Transverse colon (tissue), 4 donors: ENCODE measurements at regions not wholly inside any gene's neighbourhood (a gene's known extent, or its start where the extent isn't known, plus 50 kb on each side); places are given as distances from the start of the nearest gene placed in this dataset.

Experiments used
- DNase-seq: peaks from one replicate; pipeline ENCODE4 v3.0.0-alpha.2; 2019
- H3K27ac ChIP-seq, 4 donors: fragments of 200-600 bp; sonication (generic); 2 replicates each; pipeline ENCODE4 v1.5.1; 2016 to 2018; ENCODE audit warnings: inconsistent platforms in 4 of 4
- H3K27me3 ChIP-seq: fragments of 200-600 bp; sonication (generic); 2 replicates; pipeline ENCODE4 v1.5.1; 2017; ENCODE audit warnings: inconsistent platforms
- H3K36me3 ChIP-seq, 4 donors: fragments of 200-600 bp; sonication (generic); 2 replicates each; pipeline ENCODE4 v1.5.1; 2017 to 2019; ENCODE audit warnings: inconsistent platforms in 4 of 4
- H3K4me1 ChIP-seq, 4 donors: fragments of 200-600 bp; sonication (generic); 2 replicates each; pipeline ENCODE4 v1.5.1; 2017 to 2020; ENCODE audit warnings: inconsistent platforms in 4 of 4
- H3K4me3 ChIP-seq, 4 donors: fragments of 200-600 bp; sonication (generic); 1 replicate in 1 of 4; 2 replicates in 3 of 4; pipeline versions ENCODE4 v1.5.1 to v1.6.1; 2017 to 2019; ENCODE audit warnings: inconsistent platforms in 4 of 4
- H3K9me3 ChIP-seq, 2 donors: fragments of 200-600 bp; sonication (generic); 2 replicates each; pipeline ENCODE4 v1.5.1; 2017 to 2019; ENCODE audit warnings: inconsistent platforms in 2 of 2
- EP300 ChIP-seq: sonication (generic); formaldehyde crosslinking; IDR thresholded peaks from one replicate; pipeline ENCODE4 v1.6.1; 2017; ENCODE audit warnings: antibody characterized with exemption, low read depth
- POLR2A ChIP-seq: fragments of 450-650 bp; IDR thresholded peaks from one replicate; pipeline ENCODE4 v1.6.1; 2016; ENCODE audit warnings: antibody characterized with exemption, mild to moderate bottlenecking, moderate library complexity
- POLR2AphosphoS5 ChIP-seq, 3 donors: sonication (generic); formaldehyde crosslinking; IDR thresholded peaks; one replicate each; pipeline ENCODE4 v1.6.1; 2016; ENCODE audit warnings: antibody characterized with exemption in 3 of 3
- WGBS, 2 donors: methylation state at CpG; one replicate each; pipeline ENCODE4 v1.1.5; 2018; ENCODE audit warnings: low coverage in 1 of 2; 5-methylcytosine and 5-hydroxymethylcytosine counted together
- in situ Hi-C, 4 donors: fragments of 200-750 bp; cut with MboI; loops; one replicate each; pipeline versions ENCODE4 v1.15.0 to v1.15.1; 2017; ENCODE audit warnings: low sequenced_read_pairs in 3 of 4, low pct_ligation_motif_present in 1 of 4, low pct_unique_long_range_greater_than_20kb in 1 of 4
- intact Hi-C: fragments of 100-400 bp; cut with DNase I; formaldehyde crosslinking; loops from one replicate; pipeline ENCODE4 v1.15.1; 2023; ENCODE audit warnings: low total_unique reads
- TF ChIP-seq, protein P1 (sequence below), 5 experiments: fragments of 200-600 bp in 3 of 5; fragments of 450-650 bp in 2 of 5; sonication (generic) in 3 of 5; IDR thresholded peaks; 1 replicate in 2 of 5; 2 replicates in 3 of 5; pipeline ENCODE4 v1.5.1; 2016 to 2017; ENCODE audit warnings: antibody characterized with exemption in 5 of 5, inconsistent platforms in 3 of 5, mild to moderate bottlenecking in 2 of 5, moderate library complexity in 1 of 5

DNA sequence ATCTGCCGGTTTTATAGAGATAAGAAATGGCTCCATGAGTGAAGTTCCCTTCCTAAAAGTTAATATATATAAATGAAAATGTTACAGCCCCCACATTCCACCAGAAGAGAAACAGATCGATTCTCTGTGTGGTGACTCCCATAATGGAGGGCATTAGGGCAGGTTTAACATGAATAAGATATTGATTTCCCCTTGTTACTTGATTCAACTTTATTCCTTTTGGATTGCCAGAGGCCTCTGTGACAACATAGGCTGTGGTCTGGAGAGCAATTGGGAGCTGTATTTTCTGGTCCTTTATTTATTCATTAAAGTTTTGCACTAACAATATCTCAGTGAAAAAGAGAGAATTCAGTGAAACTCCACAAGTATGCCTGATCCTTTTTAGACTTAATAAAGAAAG, 125.2 kb upstream of the CCDC196 start:
- H3K27ac ChIP-seq: no peak overlapping the region
- DNase-seq: no peak
- no peaks in the 10 kb centered on the region for H3K9me3 ChIP-seq
- no peak overlapping the region for H3K4me3 ChIP-seq
- intact Hi-C loops (no loop called here), in situ Hi-C loops (loop anchor here in 3 of 4 donors (25.0 kb wide), 1 partner anchor 751 kb away; no protein-coding TSS in a partner anchor)
- 26 to 29% methylated on average over 2 of the region's 2 CpGs for WGBS, 2 donors
- TF ChIP-seq, protein P1, sequence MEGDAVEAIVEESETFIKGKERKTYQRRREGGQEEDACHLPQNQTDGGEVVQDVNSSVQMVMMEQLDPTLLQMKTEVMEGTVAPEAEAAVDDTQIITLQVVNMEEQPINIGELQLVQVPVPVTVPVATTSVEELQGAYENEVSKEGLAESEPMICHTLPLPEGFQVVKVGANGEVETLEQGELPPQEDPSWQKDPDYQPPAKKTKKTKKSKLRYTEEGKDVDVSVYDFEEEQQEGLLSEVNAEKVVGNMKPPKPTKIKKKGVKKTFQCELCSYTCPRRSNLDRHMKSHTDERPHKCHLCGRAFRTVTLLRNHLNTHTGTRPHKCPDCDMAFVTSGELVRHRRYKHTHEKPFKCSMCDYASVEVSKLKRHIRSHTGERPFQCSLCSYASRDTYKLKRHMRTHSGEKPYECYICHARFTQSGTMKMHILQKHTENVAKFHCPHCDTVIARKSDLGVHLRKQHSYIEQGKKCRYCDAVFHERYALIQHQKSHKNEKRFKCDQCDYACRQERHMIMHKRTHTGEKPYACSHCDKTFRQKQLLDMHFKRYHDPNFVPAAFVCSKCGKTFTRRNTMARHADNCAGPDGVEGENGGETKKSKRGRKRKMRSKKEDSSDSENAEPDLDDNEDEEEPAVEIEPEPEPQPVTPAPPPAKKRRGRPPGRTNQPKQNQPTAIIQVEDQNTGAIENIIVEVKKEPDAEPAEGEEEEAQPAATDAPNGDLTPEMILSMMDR (IDR thresholded peaks at IDR 0.05): no peak
- no peak for TF ChIP-seq POLR2A
- no peak for TF ChIP-seq POLR2AphosphoS5 (IDR thresholded peaks at IDR 0.05)
- TF ChIP-seq EP300: no peak
- no peaks in the 10 kb centered on the region for H3K36me3 ChIP-seq
- no peaks in the 10 kb centered on the region for H3K27me3 ChIP-seq
- H3K4me1 ChIP-seq: peaks cover 0 to 8% (median 0%) of the 10 kb centered on the region in 4 donors

DNA sequence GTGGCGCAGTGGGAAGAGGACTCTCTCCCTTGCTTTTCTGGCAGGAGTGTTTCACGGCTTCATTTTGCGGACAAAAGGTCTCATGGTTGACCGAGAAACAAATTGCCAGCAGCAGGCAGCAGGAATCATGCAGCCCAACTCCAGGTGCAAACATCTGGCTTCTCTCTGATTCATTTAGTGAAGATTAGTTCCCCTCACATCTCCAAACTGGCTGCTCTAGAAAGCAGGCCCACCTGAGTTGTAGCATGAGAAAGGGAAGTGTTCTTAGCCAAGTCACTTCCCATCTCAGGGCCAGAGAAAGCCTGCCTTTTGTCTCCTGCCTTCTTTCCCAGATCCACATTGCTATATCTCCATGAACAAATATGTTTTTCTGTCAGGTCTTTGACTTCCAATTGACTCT, 120.8 kb upstream of the CCDC196 start:
- TF ChIP-seq POLR2AphosphoS5 (IDR thresholded peaks at IDR 0.05): no peak
- TF ChIP-seq, protein P1 (IDR thresholded peaks at IDR 0.05): no peak
- H3K36me3 ChIP-seq: no peaks in the 10 kb centered on the region
- no peak overlapping the region for H3K4me3 ChIP-seq
- no peaks in the 10 kb centered on the region for H3K9me3 ChIP-seq
- in situ Hi-C loops (loop anchor here in 3 of 4 donors (25.0 kb wide), 1 partner anchor 747 kb away; no protein-coding TSS in a partner anchor), intact Hi-C loops (no loop called here)
- H3K4me1 ChIP-seq: peaks cover 0 to 7% (median 0%) of the 10 kb centered on the region in 4 donors
- DNase-seq: no peak
- no peak overlapping the region for H3K27ac ChIP-seq
- WGBS, 2 donors: 80 to 87% methylated on average over 1 to 4 of the region's 4 CpGs
- H3K27me3 ChIP-seq: no peaks in the 10 kb centered on the region

DNA sequence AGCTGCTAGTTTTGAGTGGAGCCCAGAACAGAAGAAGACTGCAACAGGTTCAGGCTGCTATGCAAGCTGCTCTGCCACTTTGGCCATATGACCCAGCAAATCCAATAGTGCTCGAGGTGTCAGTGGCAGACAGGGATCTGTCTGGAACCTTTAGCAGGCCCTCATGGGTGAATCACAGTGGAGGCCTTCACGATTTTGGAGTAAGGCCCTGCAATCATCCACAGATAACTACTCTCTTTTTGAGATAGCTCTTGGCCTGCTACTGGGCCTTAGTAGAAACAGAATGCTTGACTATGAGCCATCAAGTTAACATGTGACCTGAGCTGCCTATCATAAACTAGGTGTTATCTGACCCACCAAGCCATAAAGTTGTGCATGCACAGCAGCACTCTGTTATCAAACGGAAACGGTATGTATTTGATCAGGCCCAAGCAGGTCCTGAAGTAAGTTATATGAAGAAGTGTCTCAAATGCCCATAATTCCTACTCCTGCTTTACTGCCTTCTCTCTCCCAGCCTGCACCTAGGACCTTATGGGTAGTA, 116.9 kb upstream of the CCDC196 start:
- H3K36me3 ChIP-seq: no peaks in the 10 kb centered on the region
- peaks cover 0 to 3% (median 0%) of the 10 kb centered on the region in 4 donors for H3K4me1 ChIP-seq
- no peak overlapping the region for H3K4me3 ChIP-seq
- intact Hi-C loops (no loop called here), in situ Hi-C loops (loop anchor here in 3 of 4 donors (25.0 kb wide), 1 partner anchor 743 kb away; no protein-coding TSS in a partner anchor)
- H3K9me3 ChIP-seq: no peaks in the 10 kb centered on the region
- H3K27ac ChIP-seq: no peak overlapping the region
- no peaks in the 10 kb centered on the region for H3K27me3 ChIP-seq
- 66% methylated on average over 4 of the region's 4 CpGs; no CpG with 5 or more reads in 1 of the 2 donors for WGBS, 2 donors
- DNase-seq: no peak
- TF ChIP-seq POLR2A: no peak
- TF ChIP-seq EP300: no peak
- TF ChIP-seq, protein P1 (IDR thresholded peaks at IDR 0.05): no peak
- no peak for TF ChIP-seq POLR2AphosphoS5 (IDR thresholded peaks at IDR 0.05)

DNA sequence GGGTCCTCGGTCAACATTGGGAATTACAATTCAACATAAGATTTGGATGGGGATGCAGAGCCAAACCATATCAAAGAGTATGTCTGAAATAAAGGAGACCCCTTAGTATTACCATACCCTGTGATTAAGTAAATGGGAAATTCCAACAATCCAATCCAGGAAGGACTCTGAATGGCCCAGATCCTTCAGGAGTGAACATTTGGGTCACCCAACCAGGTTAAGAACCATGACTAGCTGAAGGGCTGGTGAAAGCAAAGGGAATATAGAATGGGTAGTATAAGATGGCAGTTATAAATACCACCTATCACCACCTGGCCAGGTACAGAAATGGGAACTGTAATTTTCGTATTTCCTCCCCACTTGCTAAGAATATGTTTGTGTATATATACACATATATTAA, 114.4 kb upstream of the CCDC196 start:
- H3K27ac ChIP-seq: no peak overlapping the region
- no peak for TF ChIP-seq POLR2A
- H3K4me3 ChIP-seq: no peak overlapping the region
- H3K4me1 ChIP-seq: peaks cover 0 to 3% (median 0%) of the 10 kb centered on the region in 4 donors
- 80 to 92% methylated on average over 2 of the region's 2 CpGs for WGBS, 2 donors
- H3K36me3 ChIP-seq: no peaks in the 10 kb centered on the region
- intact Hi-C loops (no loop called here), in situ Hi-C loops (loop anchor here in 3 of 4 donors (25.0 kb wide), 1 partner anchor 741 kb away; no protein-coding TSS in a partner anchor)
- DNase-seq: no peak
- no peaks in the 10 kb centered on the region for H3K9me3 ChIP-seq
- H3K27me3 ChIP-seq: no peaks in the 10 kb centered on the region
